GM20000 (cell line): ENCODE measurements at regions not wholly inside any gene's neighbourhood (a gene's known extent, or its start where the extent isn't known, plus 50 kb on each side); places are given as distances from the start of the nearest gene placed in this dataset.

Experiments
- DNase-seq: peaks from one replicate; pipeline ENCODE4 v3.0.0; 2012; ENCODE audit warnings: low spot score
- TF ChIP-seq, protein P1 (sequence below): IDR thresholded peaks from 2 replicates; pipeline ENCODE4 v1.5.1; 2012; ENCODE audit warnings: mild to moderate bottlenecking, control low read depth; ENCODE audit errors: extremely low read depth, missing control alignments

GRCh38 chr10:33126742-33127141, 168.7 kb upstream of the ITGB1 start:
- TF ChIP-seq, protein P1, sequence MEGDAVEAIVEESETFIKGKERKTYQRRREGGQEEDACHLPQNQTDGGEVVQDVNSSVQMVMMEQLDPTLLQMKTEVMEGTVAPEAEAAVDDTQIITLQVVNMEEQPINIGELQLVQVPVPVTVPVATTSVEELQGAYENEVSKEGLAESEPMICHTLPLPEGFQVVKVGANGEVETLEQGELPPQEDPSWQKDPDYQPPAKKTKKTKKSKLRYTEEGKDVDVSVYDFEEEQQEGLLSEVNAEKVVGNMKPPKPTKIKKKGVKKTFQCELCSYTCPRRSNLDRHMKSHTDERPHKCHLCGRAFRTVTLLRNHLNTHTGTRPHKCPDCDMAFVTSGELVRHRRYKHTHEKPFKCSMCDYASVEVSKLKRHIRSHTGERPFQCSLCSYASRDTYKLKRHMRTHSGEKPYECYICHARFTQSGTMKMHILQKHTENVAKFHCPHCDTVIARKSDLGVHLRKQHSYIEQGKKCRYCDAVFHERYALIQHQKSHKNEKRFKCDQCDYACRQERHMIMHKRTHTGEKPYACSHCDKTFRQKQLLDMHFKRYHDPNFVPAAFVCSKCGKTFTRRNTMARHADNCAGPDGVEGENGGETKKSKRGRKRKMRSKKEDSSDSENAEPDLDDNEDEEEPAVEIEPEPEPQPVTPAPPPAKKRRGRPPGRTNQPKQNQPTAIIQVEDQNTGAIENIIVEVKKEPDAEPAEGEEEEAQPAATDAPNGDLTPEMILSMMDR: no peak
- no peak for DNase-seq

DNA sequence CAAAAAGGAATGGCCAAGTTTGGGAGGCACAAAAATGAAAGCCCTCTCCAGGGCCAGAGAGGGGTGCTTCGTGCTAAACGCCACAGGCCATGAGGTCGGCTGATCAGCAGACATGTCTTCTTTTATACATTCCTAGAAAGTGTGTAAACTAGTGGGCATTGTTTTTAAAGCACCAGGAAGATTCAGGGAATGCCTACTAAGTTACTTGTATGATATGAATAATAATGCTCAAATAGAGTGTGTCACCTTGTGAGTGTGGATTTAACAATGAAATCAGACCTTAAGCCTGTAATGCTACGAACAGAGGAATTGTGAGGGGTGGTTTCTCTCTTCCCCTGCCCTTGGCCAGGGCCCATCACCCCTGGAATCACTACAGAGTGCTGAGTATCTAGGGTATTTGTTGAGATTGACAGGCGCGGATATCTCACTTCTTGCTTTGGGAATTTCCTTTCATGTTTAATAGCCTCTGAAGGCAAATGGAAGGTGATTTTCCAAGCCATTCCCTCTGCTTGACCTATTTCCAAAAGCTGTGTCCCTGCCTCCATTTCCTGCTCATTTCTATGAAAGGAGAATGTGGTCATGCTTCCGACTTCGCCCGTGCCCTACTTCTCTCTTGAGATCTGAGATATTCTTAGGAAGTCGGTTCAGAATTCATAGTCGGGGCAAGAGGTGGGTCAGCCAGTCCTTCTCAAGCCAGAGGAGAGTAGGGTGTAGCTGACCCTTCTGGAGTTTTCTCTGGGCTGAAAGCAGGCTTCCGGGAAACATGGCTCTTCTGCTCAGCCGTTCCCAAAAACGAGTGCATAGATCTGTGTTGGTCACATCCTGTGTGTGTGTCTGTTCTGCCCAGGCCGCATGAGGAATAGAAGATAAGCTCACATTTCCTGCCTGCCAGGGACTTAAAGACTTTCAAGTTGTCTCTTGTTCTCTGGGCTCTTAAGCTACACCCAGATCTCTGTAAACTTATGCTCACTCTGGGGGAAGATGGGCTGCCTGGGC, 167.8 kb upstream of the ITGB1 start:
- TF ChIP-seq, protein P1: no peak
- DNase-seq: no peak

DNA sequence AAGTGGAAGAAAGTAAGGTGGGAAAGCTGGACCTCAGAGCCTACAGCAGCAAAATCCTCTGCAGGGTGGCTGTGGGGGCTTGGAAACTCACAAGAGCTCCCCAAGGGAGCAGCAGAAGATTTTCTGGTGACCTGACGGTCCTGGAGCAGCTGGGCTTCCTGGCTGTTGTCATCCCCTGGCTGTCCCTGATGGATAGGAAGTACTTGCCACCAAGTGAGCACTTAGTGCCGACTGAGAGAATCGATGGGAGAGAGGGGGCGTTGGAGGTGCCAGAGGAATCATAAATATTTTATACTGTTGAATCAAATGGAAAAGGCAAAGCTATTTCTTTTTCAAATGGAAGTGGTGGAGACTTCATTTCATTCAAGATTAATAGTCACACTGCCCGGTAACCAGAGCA, 167.1 kb upstream of the ITGB1 start:
- TF ChIP-seq, protein P1: no peak
- no peak for DNase-seq

DNA sequence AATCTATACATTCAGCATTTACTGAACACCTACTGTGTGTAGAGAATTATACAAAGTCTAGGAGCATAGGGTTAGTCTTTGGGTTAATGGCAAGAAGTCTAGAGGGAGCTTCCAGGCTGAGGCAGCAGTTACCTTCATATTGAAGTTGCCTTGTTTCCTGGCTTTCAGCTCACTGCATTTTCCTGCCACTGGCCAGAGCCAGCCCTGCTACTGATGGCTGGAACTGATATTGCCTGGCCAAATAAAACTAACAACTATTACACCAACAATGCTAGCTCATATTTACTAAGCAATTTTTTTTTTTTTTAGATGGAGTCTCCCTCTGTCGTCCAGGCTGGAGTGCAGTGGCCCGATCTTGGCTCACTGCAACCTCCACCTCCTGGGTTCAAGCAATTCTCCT, 165.7 kb upstream of the ITGB1 start:
- no peak for DNase-seq
- TF ChIP-seq, protein P1: no peak

DNA sequence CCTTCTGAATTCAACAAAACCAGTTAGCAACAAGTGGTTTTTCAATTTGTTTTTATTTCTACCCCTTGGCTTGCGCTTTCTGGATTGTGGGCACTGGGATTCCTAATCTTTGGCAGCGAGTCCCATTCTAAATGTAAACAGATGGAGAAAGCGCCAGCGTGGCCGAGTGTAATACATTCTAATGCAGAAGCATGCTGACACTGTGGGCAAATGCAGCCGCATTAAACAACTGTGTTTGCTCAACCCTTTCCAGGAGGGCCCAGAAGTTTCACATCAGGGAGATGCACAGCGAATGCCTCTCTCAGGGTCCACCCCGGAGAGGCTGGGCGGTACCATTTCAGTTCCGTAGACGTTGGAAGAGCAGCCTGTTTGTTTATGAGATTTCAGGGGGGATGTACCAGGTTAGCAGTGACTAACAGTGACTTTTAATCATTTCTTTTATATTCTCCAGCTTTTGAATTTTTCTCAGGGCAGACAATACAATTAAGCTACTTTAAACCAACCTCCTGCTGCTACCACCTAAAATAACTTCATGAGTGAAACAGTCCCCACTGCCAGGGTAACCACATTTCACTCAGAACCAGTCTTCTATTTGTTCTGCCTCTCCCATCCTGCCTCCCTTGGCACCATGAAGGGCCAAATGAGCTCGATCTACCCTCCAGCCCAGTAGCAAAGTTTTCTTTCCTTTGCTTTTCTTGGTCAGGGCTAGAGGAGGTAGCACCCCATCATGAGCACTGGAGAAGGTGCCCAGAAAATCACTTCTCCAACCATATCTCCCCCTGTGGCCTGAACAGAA, 164.2 kb upstream of the ITGB1 start:
- DNase-seq: no peak
- TF ChIP-seq, protein P1: no peak

GRCh38 chr10:33120700-33121099, 162.7 kb upstream of the ITGB1 start:
- no peak for DNase-seq
- TF ChIP-seq, protein P1: no peak

GRCh38 chr10:33120275-33120674, 162.2 kb upstream of the ITGB1 start:
- TF ChIP-seq, protein P1: no peak
- no peak for DNase-seq
